ENCODE measurements at regions not wholly inside any gene's neighbourhood (a gene's known extent, or its start where the extent isn't known, plus 50 kb on each side); places are given as distances from the start of the nearest gene placed in this dataset.

DNA sequence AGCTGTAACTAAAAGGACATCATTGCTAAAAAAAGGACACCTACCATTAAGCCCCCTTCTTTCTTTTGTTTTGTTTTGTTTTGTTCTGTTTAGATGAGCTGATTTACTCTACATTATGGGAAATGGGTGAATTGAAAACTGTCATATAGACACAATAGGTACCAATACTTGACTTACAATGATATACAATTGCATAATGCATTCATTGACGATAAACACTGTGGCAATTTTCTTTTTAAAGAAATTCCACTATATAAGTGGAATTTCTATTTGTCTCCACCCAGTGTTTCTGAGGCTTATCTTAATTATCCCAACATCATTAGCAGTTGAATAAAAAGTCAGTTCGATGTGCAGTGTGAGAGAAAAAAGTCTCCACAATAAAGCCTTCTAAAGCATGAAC, 282.1 kb downstream of the BCL2 start (continued):
- TF ChIP-seq JUNB (CRISPR knock-in tag; IDR thresholded peaks at IDR 0.05; ENCODE audit: borderline replicate concordance) (no peak), CSRNP2 (CRISPR knock-in tag; conservative IDR thresholded peaks at IDR 0.05; ENCODE audit: low read depth) (no peak)
- TF ChIP-seq, protein P1, sequence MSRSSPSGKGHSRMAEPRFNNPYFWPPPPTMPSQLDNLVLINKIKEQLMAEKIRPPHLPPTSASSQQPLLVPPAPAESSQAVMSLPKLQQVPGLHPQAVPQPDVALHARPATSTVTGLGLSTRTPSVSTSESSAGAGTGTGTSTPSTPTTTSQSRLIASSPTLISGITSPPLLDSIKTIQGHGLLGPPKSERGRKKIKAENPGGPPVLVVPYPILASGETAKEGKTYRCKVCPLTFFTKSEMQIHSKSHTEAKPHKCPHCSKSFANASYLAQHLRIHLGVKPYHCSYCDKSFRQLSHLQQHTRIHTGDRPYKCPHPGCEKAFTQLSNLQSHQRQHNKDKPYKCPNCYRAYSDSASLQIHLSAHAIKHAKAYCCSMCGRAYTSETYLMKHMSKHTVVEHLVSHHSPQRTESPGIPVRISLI (CRISPR knock-in tag; IDR thresholded peaks at IDR 0.05; ENCODE audit: borderline replicate concordance), result no peak

- no peak for ATAC-seq
- Histone ChIP-seq H3K4me1 (ENCODE audit: insufficient read depth, low read length) (no peaks in the 10 kb centered on the region), H3K4me2 (ENCODE audit: low read depth, low read length) (no peak overlapping the region), H3K27me3 (ENCODE audit: control insufficient read depth in 1 of 2, insufficient read depth in 2 of 2, low read length in 2 of 2) (no peaks in the 10 kb centered on the region), H3K36me3 (replicated peaks in 1 of 2; ENCODE audit: control insufficient read depth in 1 of 2, insufficient read depth in 2 of 2, low read length in 2 of 2) (no peaks in the 10 kb centered on the region), H3K9me3 (ENCODE audit: low read length) (no peaks in the 10 kb centered on the region), H4K20me1 (ENCODE audit: insufficient read depth, low read length) (no peaks in the 10 kb centered on the region), H2AFZ (ENCODE audit: low read length) (no peak overlapping the region), H3K27ac (ENCODE audit: extremely low read length, insufficient read depth, low read length) (no peak overlapping the region), H3K4me3 (replicated peaks in 1 of 3; ENCODE audit: insufficient read depth in 1 of 3, low read depth in 2 of 3, low read length in 3 of 3) (no peak overlapping the region), H3K79me2 (ENCODE audit: insufficient read depth, low read length) (no peaks in the 10 kb centered on the region), H3K9ac (ENCODE audit: insufficient read depth, low read depth, low read length) (no peak overlapping the region)
- in situ Hi-C loops (cut with HindIII; ENCODE audit: extremely low pct_ligation_motif_present, low pct_unique_long_range_greater_than_20kb), result no loop called here
- no peak for FAIRE-seq
- BruUV-seq (replicated peaks), result no TSS peak
- POLR2A ChIA-PET, result no interaction called here
- WGBS (ENCODE audit: low lambda C conversion rate), result 0% methylated on average over 1 of the region's 1 CpG
- no peak for DNase-seq (ENCODE audit: low spot score)
- intact Hi-C loops (cut with micrococcal nuclease; ENCODE audit: unreplicated experiment), result loop anchor here (5.0 kb wide), 1 partner anchor 914 kb away; no protein-coding TSS in a partner anchor
- CTCF ChIA-PET (ENCODE audit: low intra/inter-chr PET ratio, low total read pairs), result no interaction called here
- TF ChIP-seq ELF3 (CRISPR knock-in tag; IDR thresholded peaks at IDR 0.05), result no peak
- no peak for TF ChIP-seq ZBTB1 (CRISPR knock-in tag; IDR thresholded peaks at IDR 0.05; ENCODE audit: borderline replicate concordance)
- no peak for TF ChIP-seq PRPF4 (IDR thresholded peaks at IDR 0.05; ENCODE audit: low read depth, low read length, poor library complexity, severe bottlenecking)
- no peak for TF ChIP-seq ZNF563 (CRISPR knock-in tag; IDR thresholded peaks at IDR 0.05)
- no peak for TF ChIP-seq ATF7 (IDR thresholded peaks at IDR 0.05)
- no peak for TF ChIP-seq ATF7 (CRISPR knock-in tag; IDR thresholded peaks at IDR 0.05)
- TF ChIP-seq ZNF891 (CRISPR knock-in tag; IDR thresholded peaks at IDR 0.05), result no peak
- TF ChIP-seq MAFG (CRISPR knock-in tag; IDR thresholded peaks at IDR 0.05), result no peak
- no peak for TF ChIP-seq RFXANK (CRISPR knock-in tag; IDR thresholded peaks at IDR 0.05)
- TF ChIP-seq TEAD2 (CRISPR knock-in tag; IDR thresholded peaks at IDR 0.05), result no peak
- TF ChIP-seq ZNF775 (CRISPR knock-in tag; IDR thresholded peaks at IDR 0.05; ENCODE audit: borderline replicate concordance), result no peak
- TF ChIP-seq, protein P2, sequence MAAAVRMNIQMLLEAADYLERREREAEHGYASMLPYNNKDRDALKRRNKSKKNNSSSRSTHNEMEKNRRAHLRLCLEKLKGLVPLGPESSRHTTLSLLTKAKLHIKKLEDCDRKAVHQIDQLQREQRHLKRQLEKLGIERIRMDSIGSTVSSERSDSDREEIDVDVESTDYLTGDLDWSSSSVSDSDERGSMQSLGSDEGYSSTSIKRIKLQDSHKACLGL (CRISPR knock-in tag; IDR thresholded peaks at IDR 0.05), result no peak
- TF ChIP-seq, protein P3, sequence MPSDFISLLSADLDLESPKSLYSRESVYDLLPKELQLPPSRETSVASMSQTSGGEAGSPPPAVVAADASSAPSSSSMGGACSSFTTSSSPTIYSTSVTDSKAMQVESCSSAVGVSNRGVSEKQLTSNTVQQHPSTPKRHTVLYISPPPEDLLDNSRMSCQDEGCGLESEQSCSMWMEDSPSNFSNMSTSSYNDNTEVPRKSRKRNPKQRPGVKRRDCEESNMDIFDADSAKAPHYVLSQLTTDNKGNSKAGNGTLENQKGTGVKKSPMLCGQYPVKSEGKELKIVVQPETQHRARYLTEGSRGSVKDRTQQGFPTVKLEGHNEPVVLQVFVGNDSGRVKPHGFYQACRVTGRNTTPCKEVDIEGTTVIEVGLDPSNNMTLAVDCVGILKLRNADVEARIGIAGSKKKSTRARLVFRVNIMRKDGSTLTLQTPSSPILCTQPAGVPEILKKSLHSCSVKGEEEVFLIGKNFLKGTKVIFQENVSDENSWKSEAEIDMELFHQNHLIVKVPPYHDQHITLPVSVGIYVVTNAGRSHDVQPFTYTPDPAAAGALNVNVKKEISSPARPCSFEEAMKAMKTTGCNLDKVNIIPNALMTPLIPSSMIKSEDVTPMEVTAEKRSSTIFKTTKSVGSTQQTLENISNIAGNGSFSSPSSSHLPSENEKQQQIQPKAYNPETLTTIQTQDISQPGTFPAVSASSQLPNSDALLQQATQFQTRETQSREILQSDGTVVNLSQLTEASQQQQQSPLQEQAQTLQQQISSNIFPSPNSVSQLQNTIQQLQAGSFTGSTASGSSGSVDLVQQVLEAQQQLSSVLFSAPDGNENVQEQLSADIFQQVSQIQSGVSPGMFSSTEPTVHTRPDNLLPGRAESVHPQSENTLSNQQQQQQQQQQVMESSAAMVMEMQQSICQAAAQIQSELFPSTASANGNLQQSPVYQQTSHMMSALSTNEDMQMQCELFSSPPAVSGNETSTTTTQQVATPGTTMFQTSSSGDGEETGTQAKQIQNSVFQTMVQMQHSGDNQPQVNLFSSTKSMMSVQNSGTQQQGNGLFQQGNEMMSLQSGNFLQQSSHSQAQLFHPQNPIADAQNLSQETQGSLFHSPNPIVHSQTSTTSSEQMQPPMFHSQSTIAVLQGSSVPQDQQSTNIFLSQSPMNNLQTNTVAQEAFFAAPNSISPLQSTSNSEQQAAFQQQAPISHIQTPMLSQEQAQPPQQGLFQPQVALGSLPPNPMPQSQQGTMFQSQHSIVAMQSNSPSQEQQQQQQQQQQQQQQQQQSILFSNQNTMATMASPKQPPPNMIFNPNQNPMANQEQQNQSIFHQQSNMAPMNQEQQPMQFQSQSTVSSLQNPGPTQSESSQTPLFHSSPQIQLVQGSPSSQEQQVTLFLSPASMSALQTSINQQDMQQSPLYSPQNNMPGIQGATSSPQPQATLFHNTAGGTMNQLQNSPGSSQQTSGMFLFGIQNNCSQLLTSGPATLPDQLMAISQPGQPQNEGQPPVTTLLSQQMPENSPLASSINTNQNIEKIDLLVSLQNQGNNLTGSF (CRISPR knock-in tag; IDR thresholded peaks at IDR 0.05), result no peak
- no peak for TF ChIP-seq ZNF12 (CRISPR knock-in tag; IDR thresholded peaks at IDR 0.05)
- no peak for TF ChIP-seq NFATC3 (CRISPR knock-in tag; IDR thresholded peaks at IDR 0.05)
These were observed 288.2 kb downstream of the BCL2 start for GRCh38 chr18:63031375-63031774.

Measured in HepG2 (cell line).